Testis (tissue), 2 donors: ENCODE measurements at regions not wholly inside any gene's neighbourhood (a gene's known extent, or its start where the extent isn't known, plus 50 kb on each side); places are given as distances from the start of the nearest gene placed in this dataset.

ENCODE experiments used
- DNase-seq: peaks from one replicate; pipeline ENCODE4 v3.0.0-alpha.2; 2019
- H3K27ac ChIP-seq, 2 donors: fragments of 200-600 bp; sonication (generic); one replicate each; pipeline ENCODE4 v1.5.1; 2019
- H3K27me3 ChIP-seq: fragments of 200-600 bp; sonication (generic); one replicate; pipeline ENCODE4 v1.5.1; 2019
- H3K36me3 ChIP-seq: fragments of 200-600 bp; sonication (generic); one replicate; pipeline ENCODE4 v1.5.1; 2017; ENCODE audit warnings: low read depth; ENCODE audit errors: missing control alignments
- H3K4me1 ChIP-seq: fragments of 200-600 bp; sonication (generic); one replicate; pipeline ENCODE4 v1.5.1; 2019
- H3K4me3 ChIP-seq, 2 donors: fragments of 200-600 bp; sonication (generic); one replicate each; pipeline ENCODE4 v1.5.1; 2017 to 2019
- H3K9me3 ChIP-seq: fragments of 200-600 bp; sonication (generic); one replicate; pipeline ENCODE4 v1.5.1; 2017
- POLR2A ChIP-seq: fragments of 450-650 bp; IDR thresholded peaks from one replicate; pipeline ENCODE4 v1.6.1; 2017; ENCODE audit warnings: antibody characterized with exemption, mild to moderate bottlenecking, moderate library complexity
- WGBS, 2 donors: methylation state at CpG; one replicate each; pipeline ENCODE4 v1.1.5; 2018; 5-methylcytosine and 5-hydroxymethylcytosine counted together
- intact Hi-C: fragments of 100-400 bp; cut with DNase I; formaldehyde crosslinking; loops from one replicate; pipeline ENCODE4 v1.15.1; 2023; ENCODE audit warnings: low total_unique reads
- TF ChIP-seq, protein P1 (sequence below), 3 experiments: fragments of 450-650 bp in 2 of 3; fragments of 200-600 bp in 1 of 3; sonication (generic) in 1 of 3; IDR thresholded peaks; one replicate each; pipeline ENCODE4 v1.5.1; 2016 to 2019; ENCODE audit warnings: antibody characterized with exemption in 3 of 3, mild to moderate bottlenecking in 2 of 3, moderate library complexity in 1 of 3

DNA sequence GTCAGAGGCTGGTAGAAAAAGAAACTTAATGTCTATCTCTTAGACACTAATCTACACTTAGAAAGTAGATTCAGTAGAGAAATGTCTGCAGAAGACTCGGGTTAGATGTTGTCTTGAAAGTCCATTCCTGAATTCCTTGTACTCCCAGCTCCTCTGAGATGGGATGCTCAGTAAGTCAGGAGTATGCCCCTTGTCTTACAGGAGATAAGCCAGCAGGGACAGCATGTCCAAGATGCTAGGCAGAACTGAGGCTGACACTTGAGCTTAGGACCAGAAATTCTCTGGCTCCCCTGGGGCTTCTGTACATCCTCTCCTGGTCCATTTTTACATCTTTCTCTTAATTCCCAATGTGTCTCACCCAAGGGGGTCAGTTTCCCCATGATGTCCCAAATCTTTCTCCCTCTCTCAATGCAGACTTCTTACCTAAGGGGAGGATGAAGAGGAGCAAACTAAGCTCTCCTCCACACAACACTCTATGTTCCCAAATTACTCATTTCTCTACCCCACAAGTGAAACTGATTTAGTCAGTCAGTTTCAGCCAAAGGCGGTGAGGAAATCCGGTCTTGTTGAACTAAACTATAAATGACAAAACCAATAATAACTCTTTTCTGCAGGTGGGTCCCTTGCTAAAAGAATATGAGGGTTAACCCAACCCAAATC is 558.2 kb upstream of the DIPK2B start:
- Histone ChIP-seq H3K9me3 (no peaks in the 10 kb centered on the region), H3K4me1 (no peaks in the 10 kb centered on the region), H3K4me3 (no peak overlapping the region), H3K27me3 (no peaks in the 10 kb centered on the region), H3K27ac (no peak overlapping the region), H3K36me3 (no peaks in the 10 kb centered on the region)
- intact Hi-C loops = no loop called here
- TF ChIP-seq, protein P1, sequence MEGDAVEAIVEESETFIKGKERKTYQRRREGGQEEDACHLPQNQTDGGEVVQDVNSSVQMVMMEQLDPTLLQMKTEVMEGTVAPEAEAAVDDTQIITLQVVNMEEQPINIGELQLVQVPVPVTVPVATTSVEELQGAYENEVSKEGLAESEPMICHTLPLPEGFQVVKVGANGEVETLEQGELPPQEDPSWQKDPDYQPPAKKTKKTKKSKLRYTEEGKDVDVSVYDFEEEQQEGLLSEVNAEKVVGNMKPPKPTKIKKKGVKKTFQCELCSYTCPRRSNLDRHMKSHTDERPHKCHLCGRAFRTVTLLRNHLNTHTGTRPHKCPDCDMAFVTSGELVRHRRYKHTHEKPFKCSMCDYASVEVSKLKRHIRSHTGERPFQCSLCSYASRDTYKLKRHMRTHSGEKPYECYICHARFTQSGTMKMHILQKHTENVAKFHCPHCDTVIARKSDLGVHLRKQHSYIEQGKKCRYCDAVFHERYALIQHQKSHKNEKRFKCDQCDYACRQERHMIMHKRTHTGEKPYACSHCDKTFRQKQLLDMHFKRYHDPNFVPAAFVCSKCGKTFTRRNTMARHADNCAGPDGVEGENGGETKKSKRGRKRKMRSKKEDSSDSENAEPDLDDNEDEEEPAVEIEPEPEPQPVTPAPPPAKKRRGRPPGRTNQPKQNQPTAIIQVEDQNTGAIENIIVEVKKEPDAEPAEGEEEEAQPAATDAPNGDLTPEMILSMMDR (IDR thresholded peaks at IDR 0.05) = no peak
- no peak for TF ChIP-seq POLR2A
- 73 to 78% methylated on average over 2 to 3 of the region's 3 CpGs for WGBS, 2 donors
- DNase-seq = no peak

DNA sequence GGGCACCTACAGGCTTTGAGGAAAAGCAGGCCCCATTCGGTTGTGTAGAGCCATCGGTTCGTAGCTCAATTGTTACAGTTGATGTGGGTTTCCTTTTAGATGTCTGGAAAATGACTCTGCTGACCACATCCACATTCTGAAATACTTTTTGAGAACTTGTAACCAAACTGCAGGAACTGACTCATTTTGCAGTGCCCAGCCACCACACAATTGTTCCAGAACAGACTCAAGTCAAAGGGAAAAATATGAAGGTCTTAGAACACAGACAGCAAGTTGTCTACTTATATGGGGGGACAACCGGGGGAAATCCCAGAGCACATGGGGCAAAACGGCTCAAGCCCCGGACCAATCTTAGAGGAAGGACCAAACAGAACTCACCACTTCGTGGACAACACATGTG is 557.6 kb upstream of the DIPK2B start:
- H3K27me3 ChIP-seq = no peaks in the 10 kb centered on the region
- no peak for DNase-seq
- H3K27ac ChIP-seq = no peak overlapping the region
- intact Hi-C loops = no loop called here
- TF ChIP-seq, protein P1 (IDR thresholded peaks at IDR 0.05) = no peak
- TF ChIP-seq POLR2A = no peak
- H3K4me3 ChIP-seq = no peak overlapping the region
- H3K4me1 ChIP-seq = no peaks in the 10 kb centered on the region
- H3K36me3 ChIP-seq = no peaks in the 10 kb centered on the region
- WGBS, 2 donors = 64 to 76% methylated on average over 4 to 7 of the region's 7 CpGs
- H3K9me3 ChIP-seq = no peaks in the 10 kb centered on the region

DNA sequence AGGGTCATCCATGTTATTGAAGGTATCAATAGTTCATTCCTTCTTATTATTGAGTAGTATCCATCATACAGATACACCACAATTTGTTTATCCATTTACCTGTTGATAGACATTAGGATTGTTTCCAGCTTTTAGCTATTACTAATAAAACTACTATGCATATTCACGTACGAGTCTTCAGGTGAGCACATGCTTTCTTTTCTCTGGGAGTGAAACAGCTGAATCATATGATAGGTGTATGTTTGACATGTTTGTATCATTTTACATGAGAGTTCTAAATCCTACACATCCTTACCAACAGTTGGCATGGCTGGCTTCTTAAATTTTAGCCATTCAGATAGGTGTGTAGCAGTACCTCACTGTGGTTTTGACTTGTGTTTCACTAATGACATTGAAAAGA is 556.6 kb upstream of the DIPK2B start:
- no peak for DNase-seq
- H3K27me3 ChIP-seq = no peaks in the 10 kb centered on the region
- H3K4me1 ChIP-seq = no peaks in the 10 kb centered on the region
- H3K9me3 ChIP-seq = no peaks in the 10 kb centered on the region
- TF ChIP-seq POLR2A = no peak
- TF ChIP-seq, protein P1 (IDR thresholded peaks at IDR 0.05) = no peak
- intact Hi-C loops = no loop called here
- 93 to 96% methylated on average over 2 of the region's 2 CpGs for WGBS, 2 donors
- H3K27ac ChIP-seq = no peak overlapping the region
- H3K4me3 ChIP-seq = no peak overlapping the region
- no peaks in the 10 kb centered on the region for H3K36me3 ChIP-seq

DNA sequence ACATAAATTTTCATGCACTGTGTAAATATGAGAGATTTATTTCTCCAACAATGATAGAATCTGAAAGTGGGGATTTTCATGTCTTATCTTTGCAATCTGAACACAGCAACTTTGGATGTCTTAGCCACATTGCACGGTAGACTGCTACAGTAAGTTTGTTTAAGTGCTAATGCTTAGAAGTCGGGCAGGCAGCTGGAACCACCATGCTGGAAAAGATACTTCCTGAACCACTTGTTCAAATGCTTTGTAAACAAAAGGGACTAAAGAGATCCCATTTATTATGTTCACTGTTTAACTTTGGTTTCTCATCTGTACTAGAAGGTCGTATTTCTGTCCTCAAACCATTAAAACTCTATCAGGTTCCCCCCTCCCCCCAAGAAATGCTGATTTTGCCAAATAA is 555.9 kb upstream of the DIPK2B start:
- H3K4me3 ChIP-seq = no peak overlapping the region
- TF ChIP-seq, protein P1 (IDR thresholded peaks at IDR 0.05) = no peak
- TF ChIP-seq POLR2A = no peak
- H3K4me1 ChIP-seq = no peaks in the 10 kb centered on the region
- H3K36me3 ChIP-seq = no peaks in the 10 kb centered on the region
- H3K27ac ChIP-seq = no peak overlapping the region
- H3K27me3 ChIP-seq = no peaks in the 10 kb centered on the region
- DNase-seq = no peak
- 42 to 68% methylated on average over 3 of the region's 3 CpGs for WGBS, 2 donors
- H3K9me3 ChIP-seq = no peaks in the 10 kb centered on the region
- intact Hi-C loops = no loop called here

DNA sequence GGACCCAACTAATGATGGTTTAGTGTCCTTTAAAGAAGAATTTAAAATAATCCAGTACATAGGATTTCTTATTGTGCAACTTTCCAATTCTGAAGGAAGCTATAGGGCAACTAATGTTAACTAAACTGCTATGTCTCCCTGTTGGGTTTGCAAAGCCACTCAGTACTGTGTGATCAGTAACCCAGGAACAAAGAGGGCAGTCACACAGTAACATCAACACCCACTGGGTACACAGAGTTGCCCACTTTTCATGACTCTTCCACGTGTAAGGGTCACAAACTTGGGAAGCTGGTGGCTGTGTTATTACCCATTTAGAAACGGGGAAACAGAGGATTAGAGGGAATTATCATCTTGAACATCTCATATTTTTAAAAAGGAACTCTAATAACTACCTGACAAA is 555.0 kb upstream of the DIPK2B start:
- Histone ChIP-seq H3K4me3 (no peak overlapping the region), H3K27me3 (no peaks in the 10 kb centered on the region), H3K27ac (no peak overlapping the region), H3K9me3 (no peaks in the 10 kb centered on the region), H3K36me3 (no peaks in the 10 kb centered on the region), H3K4me1 (no peaks in the 10 kb centered on the region)
- intact Hi-C loops = no loop called here
- 86 to 87% methylated on average over 2 of the region's 2 CpGs for WGBS, 2 donors
- TF ChIP-seq, protein P1 (IDR thresholded peaks at IDR 0.05) = no peak
- no peak for DNase-seq
